ENCODE measurements at regions not wholly inside any gene's neighbourhood (a gene's known extent, or its start where the extent isn't known, plus 50 kb on each side); places are given as distances from the start of the nearest gene placed in this dataset.

GRCh38 chr10:10128387-10128786 is 889.3 kb upstream of the CELF2 start:
- TF ChIP-seq POLR2A (IDR thresholded peaks at IDR 0.05; ENCODE audit: low read length) (no peak), GATA1 (IDR thresholded peaks at IDR 0.05; ENCODE audit: low read depth, low read length) (no peak)
